Dedifferentiated amniotic fluid mesenchymal stem cell (primary cell): ENCODE measurements at regions not wholly inside any gene's neighbourhood (a gene's known extent, or its start where the extent isn't known, plus 50 kb on each side); places are given as distances from the start of the nearest gene placed in this dataset.

Source experiments
- DNase-seq: peaks from one replicate; pipeline ENCODE4 v3.0.0-alpha.2; 2016; ENCODE audit errors: extremely low spot score

GRCh38 chr1:185512442-185512841, 195.4 kb upstream of the IVNS1ABP start:
- no peak for DNase-seq

GRCh38 chr1:185501099-185501498, 184.1 kb upstream of the IVNS1ABP start:
- DNase-seq = no peak

- peak; percentile 75 for DNase-seq
These were observed 183.1 kb upstream of the IVNS1ABP start for GRCh38 chr1:185500001-185500626.

GRCh38 chr1:185498207-185498606, 181.2 kb upstream of the IVNS1ABP start:
- DNase-seq = no peak

- no peak for DNase-seq
These were observed 180.1 kb upstream of the IVNS1ABP start for GRCh38 chr1:185497177-185497576.

- DNase-seq = no peak
These were observed 178.9 kb upstream of the IVNS1ABP start for GRCh38 chr1:185495898-185496297.

GRCh38 chr1:185495007-185495406, 178.0 kb upstream of the IVNS1ABP start:
- DNase-seq = no peak

- DNase-seq = no peak
These were observed 175.2 kb upstream of the IVNS1ABP start for GRCh38 chr1:185492089-185492825.

- no peak for DNase-seq
These were observed 174.6 kb upstream of the IVNS1ABP start for GRCh38 chr1:185491604-185492003.

GRCh38 chr1:185490924-185491323, 173.9 kb upstream of the IVNS1ABP start:
- no peak for DNase-seq

- no peak for DNase-seq
These were observed 172.4 kb upstream of the IVNS1ABP start for GRCh38 chr1:185489406-185489805.

- DNase-seq = no peak
These were observed 171.8 kb upstream of the IVNS1ABP start for GRCh38 chr1:185488808-185489207.

- no peak for DNase-seq
These were observed 170.9 kb upstream of the IVNS1ABP start for GRCh38 chr1:185487936-185488335.

- DNase-seq = no peak
These were observed 170.0 kb upstream of the IVNS1ABP start for GRCh38 chr1:185487026-185487425.

- no peak for DNase-seq
These were observed 169.3 kb upstream of the IVNS1ABP start for GRCh38 chr1:185486346-185486745.

- DNase-seq = peak; percentile 81
These were observed 166.8 kb upstream of the IVNS1ABP start for GRCh38 chr1:185483664-185484450.

- no peak for DNase-seq
These were observed 166.2 kb upstream of the IVNS1ABP start for GRCh38 chr1:185483217-185483616.

- DNase-seq = no peak
These were observed 163.5 kb upstream of the IVNS1ABP start for GRCh38 chr1:185480545-185480944.

- no peak for DNase-seq
These were observed 162.8 kb upstream of the IVNS1ABP start for GRCh38 chr1:185479796-185480195.

- DNase-seq = no peak
These were observed 161.8 kb upstream of the IVNS1ABP start for GRCh38 chr1:185478877-185479276.

GRCh38 chr1:185477638-185478580, 160.9 kb upstream of the IVNS1ABP start:
- DNase-seq = no peak
